Posterior vena cava (tissue), 2 donors: ENCODE measurements at regions not wholly inside any gene's neighbourhood (a gene's known extent, or its start where the extent isn't known, plus 50 kb on each side); places are given as distances from the start of the nearest gene placed in this dataset.

Experiments
- DNase-seq: peaks from one replicate; pipeline ENCODE4 v3.0.0-alpha.2; 2020; ENCODE audit warnings: low spot score
- intact Hi-C, 2 donors: fragments of 100-400 bp; cut with DNase I; formaldehyde crosslinking; loops; one replicate each; pipeline versions ENCODE4 v1.14.1 to v1.14.2; 2022 to 2023
- donor health status: DM: yes; HTN: yes; CAD: no.
- donor health status: DM: yes; HTN: yes; CAD: no.

GRCh38 chr13:65857942-65858565, 1372.1 kb downstream of the PCDH9 start:
- intact Hi-C loops: no loop called here
- no peak for DNase-seq

- intact Hi-C loops: no loop called here
These were observed 1373.7 kb downstream of the PCDH9 start for GRCh38 chr13:65856431-65856830.

GRCh38 chr13:65855242-65855805, 1374.8 kb downstream of the PCDH9 start:
- DNase-seq: no peak

More at GRCh38 chr13:65856431-65856830, 1373.7 kb downstream of the PCDH9 start:
- no peak for DNase-seq

DNA sequence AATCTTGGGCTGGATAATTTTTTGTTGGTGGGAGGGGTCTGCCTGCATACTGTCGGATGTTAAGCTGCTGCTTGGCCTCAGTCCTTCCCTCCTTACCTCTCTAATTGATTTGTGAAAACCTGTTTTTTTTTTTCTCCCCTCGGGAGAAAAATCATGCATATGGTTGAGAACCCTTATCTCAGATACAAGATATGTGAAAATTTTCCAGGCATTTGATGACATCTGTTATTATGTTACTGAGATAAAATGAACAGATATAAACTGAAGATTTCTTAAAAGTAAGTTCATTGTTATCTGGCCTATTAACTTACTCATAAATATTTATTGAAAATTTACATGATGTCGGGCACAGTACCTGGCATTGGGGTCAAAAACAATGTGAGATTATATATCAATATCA, 1375.7 kb downstream of the PCDH9 start:
- no peak for DNase-seq
- intact Hi-C loops: no loop called here

More at GRCh38 chr13:65855242-65855805, 1374.8 kb downstream of the PCDH9 start:
- intact Hi-C loops: no loop called here

DNA sequence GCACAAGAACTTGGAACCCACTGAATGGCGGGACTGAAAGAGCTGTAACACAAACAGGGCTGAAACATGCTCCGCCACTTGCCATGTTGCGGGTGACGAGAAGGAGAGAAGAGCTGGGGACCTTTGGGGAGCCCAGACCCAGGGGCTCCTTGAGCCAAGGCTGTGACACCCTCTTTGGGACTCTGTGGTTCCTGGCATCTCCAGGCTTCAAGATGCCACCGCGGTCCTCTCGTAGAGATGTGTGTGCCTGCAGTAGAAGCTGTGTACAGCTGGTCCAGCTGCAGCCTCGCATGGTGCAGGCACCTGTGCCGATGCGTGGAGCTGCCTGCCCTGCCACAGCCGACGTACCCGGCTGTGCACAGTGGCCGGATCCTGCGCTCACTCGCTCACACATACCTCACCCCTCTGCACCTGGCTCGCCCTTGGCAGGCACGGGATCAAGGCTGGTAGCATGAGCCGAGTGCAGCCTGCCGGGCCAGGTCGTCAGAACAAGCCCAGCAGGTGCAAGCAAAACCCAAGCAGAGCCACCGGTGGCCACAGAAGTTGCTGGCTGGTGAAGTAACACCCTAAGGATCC, 1385.8 kb downstream of the PCDH9 start:
- DNase-seq: no peak
- intact Hi-C loops: no loop called here

- intact Hi-C loops: no loop called here
- DNase-seq: no peak
These were observed 1386.8 kb downstream of the PCDH9 start for GRCh38 chr13:65843314-65843731.

DNA sequence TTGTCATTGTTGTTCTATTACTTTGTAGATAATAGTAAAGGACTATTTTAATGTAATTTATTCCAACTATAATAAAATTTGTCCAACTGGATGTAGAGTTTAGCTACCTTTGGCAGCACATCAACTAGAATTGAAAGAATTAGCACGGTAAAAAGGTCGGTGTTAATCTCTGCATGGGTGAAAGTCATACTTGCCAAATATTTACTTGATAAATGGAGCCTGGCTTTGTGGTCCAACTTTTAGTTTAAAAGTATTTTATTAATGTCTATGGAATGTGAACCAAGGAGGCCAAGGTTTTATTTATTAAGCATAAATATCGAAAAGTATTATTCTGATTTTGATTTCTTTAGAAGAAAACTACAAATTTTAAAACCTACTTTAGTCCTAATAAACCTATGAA, 1389.0 kb downstream of the PCDH9 start:
- intact Hi-C loops: no loop called here
- DNase-seq: no peak

DNA sequence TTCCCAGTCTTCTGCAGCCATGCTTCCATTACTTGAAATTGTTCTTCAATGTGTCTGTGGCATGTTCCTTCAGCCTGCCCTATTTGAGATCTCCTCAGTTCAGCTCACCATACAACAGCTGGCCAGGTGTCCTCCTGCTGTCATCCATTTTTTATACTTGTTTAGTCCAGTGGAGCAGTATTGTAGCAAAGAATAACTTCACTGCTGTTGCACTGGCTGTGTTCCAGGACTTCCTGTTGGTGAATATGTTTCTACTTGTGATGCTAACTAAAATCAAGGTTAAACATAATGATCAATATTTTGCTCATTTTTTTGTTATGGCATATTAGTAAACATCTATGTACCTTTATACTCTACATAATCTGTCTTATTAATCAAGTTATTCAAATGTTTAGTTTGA, 1394.1 kb downstream of the PCDH9 start:
- intact Hi-C loops: no loop called here
- DNase-seq: no peak

DNA sequence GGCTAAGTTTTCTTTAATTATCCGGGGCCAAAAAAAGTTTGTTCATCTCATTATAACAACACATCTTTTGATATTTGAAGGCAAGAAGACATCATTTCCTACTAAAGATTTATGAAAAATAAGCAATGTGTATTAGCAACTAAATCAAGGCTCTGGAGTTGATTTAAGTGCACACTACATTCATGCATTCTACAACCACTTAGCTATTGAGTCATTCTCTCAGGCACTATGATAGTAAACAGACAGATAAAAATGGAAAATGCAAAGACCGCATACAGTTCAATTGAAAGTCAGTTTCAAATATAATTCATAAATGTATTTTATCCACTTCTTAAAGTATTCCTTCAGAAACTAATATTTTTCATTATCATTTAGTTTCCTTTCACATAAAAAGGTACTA, 1395.2 kb downstream of the PCDH9 start:
- intact Hi-C loops: no loop called here

GRCh38 chr13:65830411-65831205, 1399.5 kb downstream of the PCDH9 start:
- intact Hi-C loops: no loop called here
- no peak for DNase-seq

More for the DNA sequence above, 1395.2 kb downstream of the PCDH9 start:
- DNase-seq: no peak

GRCh38 chr13:65829241-65830008, 1400.7 kb downstream of the PCDH9 start:
- intact Hi-C loops: no loop called here
- peak; percentile 80 for DNase-seq

DNA sequence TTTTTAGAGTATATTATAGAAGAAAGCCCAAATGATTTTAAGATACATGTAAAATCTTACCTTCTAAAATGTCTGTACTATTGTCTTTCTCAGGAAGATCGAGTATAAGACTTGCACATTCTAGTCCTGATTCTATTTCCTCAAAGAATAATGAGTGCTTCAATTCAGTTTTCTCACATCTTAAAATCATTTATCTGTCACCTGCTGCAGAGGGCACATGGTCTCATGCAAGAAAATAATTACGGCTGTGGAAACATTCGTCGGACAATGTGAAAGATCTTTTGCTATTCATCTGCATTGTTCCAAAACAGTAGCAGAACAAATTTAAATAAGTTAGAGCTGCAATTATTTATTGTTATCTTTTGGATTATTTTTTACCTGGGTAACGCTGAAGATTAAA, 1403.5 kb downstream of the PCDH9 start:
- intact Hi-C loops: no loop called here

DNA sequence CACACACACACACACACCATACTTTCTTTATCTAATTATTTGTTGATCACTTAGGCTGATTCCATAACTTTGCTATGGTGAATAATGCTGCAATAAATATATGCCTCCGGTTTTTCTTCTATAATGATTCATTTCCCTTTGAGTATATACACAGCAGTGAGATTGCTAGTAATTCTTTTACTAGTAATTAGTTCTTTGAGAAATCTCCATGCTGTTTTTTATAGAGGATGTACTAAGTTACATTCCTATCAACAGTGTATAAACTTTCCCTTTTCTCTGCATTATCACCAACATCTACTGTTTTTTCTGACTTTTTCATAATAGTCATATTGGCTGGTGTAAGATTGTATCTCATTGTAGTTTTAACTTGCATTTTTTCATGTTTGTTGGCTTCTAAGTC, 1405.1 kb downstream of the PCDH9 start:
- DNase-seq: no peak
- intact Hi-C loops: no loop called here

More for the DNA sequence above, 1403.5 kb downstream of the PCDH9 start:
- DNase-seq: no peak

DNA sequence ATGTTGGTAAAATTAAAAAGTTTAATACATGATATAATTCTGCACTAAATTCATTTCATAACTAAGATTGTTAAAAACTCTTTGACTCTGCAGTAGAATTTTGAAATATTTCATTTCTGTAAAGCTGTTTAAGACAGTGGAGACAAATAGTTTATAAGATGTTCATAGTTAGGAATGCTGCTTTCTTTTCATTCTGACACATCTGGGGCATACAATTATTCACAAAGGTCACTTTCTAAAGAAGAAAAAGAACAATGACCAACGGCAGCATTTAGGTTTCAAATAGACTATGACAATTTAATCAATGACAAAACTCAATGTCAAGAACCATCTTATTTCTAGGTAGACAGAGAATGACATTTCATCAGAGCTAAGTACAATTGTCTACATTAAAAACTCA, 1422.1 kb downstream of the PCDH9 start:
- intact Hi-C loops: no loop called here
- DNase-seq: no peak

- no peak for DNase-seq
- intact Hi-C loops: no loop called here
These were observed 1426.4 kb downstream of the PCDH9 start for GRCh38 chr13:65803530-65804392.

DNA sequence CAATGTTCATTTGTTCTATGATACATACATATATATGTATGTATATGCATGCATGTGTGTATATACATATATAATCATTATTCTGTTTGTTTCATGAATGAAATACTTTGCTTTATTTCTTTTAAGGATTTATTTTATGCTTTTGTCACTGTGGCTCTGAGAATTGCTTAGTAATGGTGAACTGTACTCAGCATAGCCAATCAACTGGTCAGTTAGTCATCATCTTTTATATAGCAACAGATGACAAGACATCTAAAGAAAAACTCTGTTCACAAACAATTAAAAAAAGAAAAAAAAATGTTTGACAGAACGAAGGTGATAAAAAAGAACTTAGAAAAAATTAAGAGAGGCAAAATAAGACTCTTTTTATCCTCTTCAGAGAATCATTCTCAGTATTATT, 1440.3 kb downstream of the PCDH9 start:
- intact Hi-C loops: no loop called here
- DNase-seq: no peak

DNA sequence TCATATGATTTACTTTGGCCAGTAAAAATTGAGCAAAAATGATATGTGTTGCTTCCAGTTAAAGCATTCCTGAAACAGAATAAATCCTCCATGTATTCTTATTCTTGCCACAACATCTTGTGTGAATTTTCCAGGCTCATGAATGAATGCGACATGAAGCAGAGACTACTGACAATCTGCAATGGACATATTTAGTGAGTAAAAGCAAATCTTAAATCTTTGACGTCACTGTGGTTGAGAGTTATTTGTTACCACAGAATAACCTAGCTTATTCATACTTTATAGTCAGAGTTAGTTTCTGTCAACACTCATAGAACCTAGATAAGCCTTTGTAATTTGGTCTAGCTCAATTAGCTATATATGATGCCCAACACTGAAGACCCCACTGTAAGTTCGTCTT, 1443.1 kb downstream of the PCDH9 start:
- intact Hi-C loops: no loop called here
- DNase-seq: no peak

GRCh38 chr13:65784088-65784816, 1445.9 kb downstream of the PCDH9 start:
- intact Hi-C loops: no loop called here
- no peak for DNase-seq
